SK-N-SH treated with all-trans-retinoic acid at 6 μM for 48 hours (cell line): ENCODE measurements at regions not wholly inside any gene's neighbourhood (a gene's known extent, or its start where the extent isn't known, plus 50 kb on each side); places are given as distances from the start of the nearest gene placed in this dataset.

ENCODE experiments used
- ATAC-seq: fragments of 200-7000 bp; cut with Tn5 transposase; 3 replicates; pipeline ENCODE4 v1.9.1; 2020; ENCODE audit warnings: mild to moderate bottlenecking, moderate library complexity
- ARNTL ChIP-seq: fragments of 450-650 bp; formaldehyde crosslinking; IDR thresholded peaks from 2 replicates; pipeline ENCODE4 v1.5.0; 2020; ENCODE audit warnings: low read depth, mild to moderate bottlenecking, moderate library complexity, borderline replicate concordance
- ESRRG ChIP-seq: fragments of 250-450 bp; sonication (Bioruptor Pico); IDR thresholded peaks from 2 replicates; pipeline ENCODE4 v1.6.1; 2021; ENCODE audit warnings: mild to moderate bottlenecking
- ISL1 ChIP-seq: fragments of 250-450 bp; sonication (Bioruptor Pico); IDR thresholded peaks from 2 replicates; pipeline ENCODE4 v2.1.2; 2022; ENCODE audit warnings: mild to moderate bottlenecking, moderate library complexity
- OSR1 ChIP-seq: fragments of 250-450 bp; sonication (Bioruptor Pico); IDR thresholded peaks from 2 replicates; pipeline ENCODE4 v1.8.0; 2022; ENCODE audit warnings: moderate library complexity, mild to moderate bottlenecking, inconsistent platforms
- PPARA ChIP-seq: fragments of 250-450 bp; sonication (Bioruptor Pico); IDR thresholded peaks from 2 replicates; pipeline ENCODE4 v1.5.0; 2020; ENCODE audit warnings: mild to moderate bottlenecking, borderline replicate concordance
- RARB ChIP-seq: fragments of 250-450 bp; sonication (Bioruptor Pico); IDR thresholded peaks from 2 replicates; pipeline ENCODE4 v1.8.0; 2021; ENCODE audit warnings: mild to moderate bottlenecking, moderate library complexity
- TCF4 ChIP-seq: fragments of 250-450 bp; sonication (Bioruptor Pico); IDR thresholded peaks from 2 replicates; pipeline ENCODE4 v1.8.0; 2021; ENCODE audit warnings: mild to moderate bottlenecking, moderate library complexity, borderline replicate concordance
- TOX ChIP-seq: fragments of 250-450 bp; sonication (Bioruptor Pico); IDR thresholded peaks from 2 replicates; pipeline ENCODE4 v1.8.0; 2021; ENCODE audit warnings: mild to moderate bottlenecking, moderate library complexity, borderline replicate concordance
- ZFP3 ChIP-seq: fragments of 250-450 bp; sonication (Bioruptor Pico); IDR thresholded peaks from 2 replicates; pipeline ENCODE4 v1.5.0; 2020; ENCODE audit warnings: mild to moderate bottlenecking, moderate library complexity
- ZFP30 ChIP-seq: fragments of 450-650 bp; formaldehyde crosslinking; IDR thresholded peaks from 2 replicates; pipeline ENCODE4 v1.5.0; 2022; ENCODE audit warnings: mild to moderate bottlenecking, moderate library complexity
- ZNF565 ChIP-seq: fragments of 450-650 bp; formaldehyde crosslinking; conservative IDR thresholded peaks from 2 replicates; pipeline ENCODE4 v1.5.0; 2020; ENCODE audit warnings: low read depth, mild to moderate bottlenecking, moderate library complexity
- ZNF70 ChIP-seq: fragments of 450-650 bp; formaldehyde crosslinking; IDR thresholded peaks from 2 replicates; pipeline ENCODE4 v1.5.0; 2020; ENCODE audit warnings: mild to moderate bottlenecking, moderate library complexity
- ZNF8 ChIP-seq: fragments of 450-650 bp; formaldehyde crosslinking; IDR thresholded peaks from 2 replicates; pipeline ENCODE4 v1.5.0; 2020; ENCODE audit warnings: mild to moderate bottlenecking, moderate library complexity
- TF ChIP-seq, protein P1 (sequence below): fragments of 250-450 bp; sonication (Bioruptor Pico); IDR thresholded peaks from 2 replicates; pipeline ENCODE4 v1.5.0; 2020; ENCODE audit warnings: mild to moderate bottlenecking, moderate library complexity
- TF ChIP-seq, protein P2 (sequence below): fragments of 250-450 bp; sonication (Bioruptor Pico); IDR thresholded peaks from 2 replicates; pipeline ENCODE4 v1.8.0; 2021; ENCODE audit warnings: low read depth, mild to moderate bottlenecking, moderate library complexity, borderline replicate concordance

DNA sequence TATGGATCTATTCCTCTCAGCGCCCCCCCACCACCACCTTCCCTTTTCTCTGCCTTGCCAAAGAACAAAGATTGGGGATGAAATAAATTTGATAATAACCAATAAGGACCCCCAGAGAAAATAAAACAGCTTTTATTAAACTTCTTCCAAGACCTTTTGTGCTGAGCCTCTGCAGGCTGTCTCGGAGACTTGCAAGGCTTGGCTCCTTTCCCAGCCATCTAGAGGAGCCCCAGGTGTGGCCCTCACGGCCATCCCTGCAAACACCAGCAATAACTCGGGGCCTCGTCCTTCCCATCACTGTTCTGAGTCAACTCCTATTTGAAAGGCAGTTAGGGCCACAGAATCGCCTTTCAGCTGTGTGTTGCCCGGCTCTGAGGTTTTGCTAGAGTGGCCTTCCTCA is 51.2 kb upstream of the LMO1 start:
- TF ChIP-seq ZNF8 (CRISPR knock-in tag) (no peak), TCF4 (no peak), OSR1 (no peak), ZFP30 (no peak), ESRRG (CRISPR knock-in tag) (no peak), PPARA (CRISPR knock-in tag) (no peak), ZFP3 (CRISPR knock-in tag) (no peak), ARNTL (no peak), ZNF565 (CRISPR knock-in tag) (no peak), ZNF70 (CRISPR knock-in tag) (no peak), RARB (no peak)
- TF ChIP-seq, protein P1, sequence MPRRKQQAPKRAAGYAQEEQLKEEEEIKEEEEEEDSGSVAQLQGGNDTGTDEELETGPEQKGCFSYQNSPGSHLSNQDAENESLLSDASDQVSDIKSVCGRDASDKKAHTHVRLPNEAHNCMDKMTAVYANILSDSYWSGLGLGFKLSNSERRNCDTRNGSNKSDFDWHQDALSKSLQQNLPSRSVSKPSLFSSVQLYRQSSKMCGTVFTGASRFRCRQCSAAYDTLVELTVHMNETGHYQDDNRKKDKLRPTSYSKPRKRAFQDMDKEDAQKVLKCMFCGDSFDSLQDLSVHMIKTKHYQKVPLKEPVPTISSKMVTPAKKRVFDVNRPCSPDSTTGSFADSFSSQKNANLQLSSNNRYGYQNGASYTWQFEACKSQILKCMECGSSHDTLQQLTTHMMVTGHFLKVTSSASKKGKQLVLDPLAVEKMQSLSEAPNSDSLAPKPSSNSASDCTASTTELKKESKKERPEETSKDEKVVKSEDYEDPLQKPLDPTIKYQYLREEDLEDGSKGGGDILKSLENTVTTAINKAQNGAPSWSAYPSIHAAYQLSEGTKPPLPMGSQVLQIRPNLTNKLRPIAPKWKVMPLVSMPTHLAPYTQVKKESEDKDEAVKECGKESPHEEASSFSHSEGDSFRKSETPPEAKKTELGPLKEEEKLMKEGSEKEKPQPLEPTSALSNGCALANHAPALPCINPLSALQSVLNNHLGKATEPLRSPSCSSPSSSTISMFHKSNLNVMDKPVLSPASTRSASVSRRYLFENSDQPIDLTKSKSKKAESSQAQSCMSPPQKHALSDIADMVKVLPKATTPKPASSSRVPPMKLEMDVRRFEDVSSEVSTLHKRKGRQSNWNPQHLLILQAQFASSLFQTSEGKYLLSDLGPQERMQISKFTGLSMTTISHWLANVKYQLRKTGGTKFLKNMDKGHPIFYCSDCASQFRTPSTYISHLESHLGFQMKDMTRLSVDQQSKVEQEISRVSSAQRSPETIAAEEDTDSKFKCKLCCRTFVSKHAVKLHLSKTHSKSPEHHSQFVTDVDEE (CRISPR knock-in tag) = no peak
- no peak for ATAC-seq

DNA sequence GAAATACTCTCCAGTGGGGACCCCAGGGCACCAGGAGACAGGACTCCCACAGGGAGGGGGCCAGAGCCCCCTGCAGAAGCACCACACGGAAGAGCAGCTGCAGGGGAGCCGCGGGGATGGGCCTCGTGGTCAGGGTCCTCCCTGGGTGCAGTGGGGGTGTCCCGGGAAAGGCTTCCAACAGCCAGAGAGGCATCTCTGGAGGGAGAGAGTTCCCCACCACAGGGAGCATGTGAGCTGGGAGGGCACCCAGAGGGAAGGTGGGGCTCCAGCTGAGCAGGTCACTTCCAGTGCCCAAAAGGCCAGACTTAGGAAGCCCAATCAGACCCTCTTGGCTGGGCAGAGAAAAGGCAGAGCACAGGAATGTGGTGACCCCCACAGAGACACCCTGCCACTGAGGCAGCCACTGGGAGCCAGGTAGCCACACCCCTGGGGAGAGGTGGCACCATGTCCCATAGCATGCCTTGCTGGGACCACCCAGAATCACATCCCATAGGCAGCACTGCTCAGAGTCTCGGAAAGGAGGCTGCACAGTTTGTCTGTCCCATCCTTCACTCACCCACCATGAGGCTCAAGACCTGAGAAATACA is 49.9 kb upstream of the LMO1 start:
- TF ChIP-seq OSR1 (no peak), ESRRG (CRISPR knock-in tag) (no peak), ARNTL (no peak), RARB (no peak), ZNF565 (CRISPR knock-in tag) (no peak), ISL1 (CRISPR knock-in tag) (no peak), TCF4 (no peak), TOX (CRISPR knock-in tag) (no peak), ZFP3 (CRISPR knock-in tag) (no peak)
- TF ChIP-seq, protein P2, sequence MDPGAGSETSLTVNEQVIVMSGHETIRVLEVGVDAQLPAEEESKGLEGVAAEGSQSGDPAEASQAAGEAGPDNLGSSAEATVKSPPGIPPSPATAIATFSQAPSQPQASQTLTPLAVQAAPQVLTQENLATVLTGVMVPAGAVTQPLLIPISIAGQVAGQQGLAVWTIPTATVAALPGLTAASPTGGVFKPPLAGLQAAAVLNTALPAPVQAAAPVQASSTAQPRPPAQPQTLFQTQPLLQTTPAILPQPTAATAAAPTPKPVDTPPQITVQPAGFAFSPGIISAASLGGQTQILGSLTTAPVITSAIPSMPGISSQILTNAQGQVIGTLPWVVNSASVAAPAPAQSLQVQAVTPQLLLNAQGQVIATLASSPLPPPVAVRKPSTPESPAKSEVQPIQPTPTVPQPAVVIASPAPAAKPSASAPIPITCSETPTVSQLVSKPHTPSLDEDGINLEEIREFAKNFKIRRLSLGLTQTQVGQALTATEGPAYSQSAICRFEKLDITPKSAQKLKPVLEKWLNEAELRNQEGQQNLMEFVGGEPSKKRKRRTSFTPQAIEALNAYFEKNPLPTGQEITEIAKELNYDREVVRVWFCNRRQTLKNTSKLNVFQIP = no peak
- TF ChIP-seq, protein P1 (CRISPR knock-in tag) = no peak
- TF ChIP-seq, all 23 proteins: peak for 0
- no peak for ATAC-seq
